SK-N-SH treated with all-trans-retinoic acid at 6 μM for 48 hours (cell line): ENCODE measurements at regions not wholly inside any gene's neighbourhood (a gene's known extent, or its start where the extent isn't known, plus 50 kb on each side); places are given as distances from the start of the nearest gene placed in this dataset.

Experiments used
- ATAC-seq: fragments of 200-7000 bp; cut with Tn5 transposase; 3 replicates; pipeline ENCODE4 v1.9.1; 2020; ENCODE audit warnings: mild to moderate bottlenecking, moderate library complexity
- ARNTL ChIP-seq: fragments of 450-650 bp; formaldehyde crosslinking; IDR thresholded peaks from 2 replicates; pipeline ENCODE4 v1.5.0; 2020; ENCODE audit warnings: low read depth, mild to moderate bottlenecking, moderate library complexity, borderline replicate concordance
- BACH2 ChIP-seq: fragments of 250-450 bp; sonication (Bioruptor Pico); IDR thresholded peaks from 2 replicates; pipeline ENCODE4 v1.9.0; 2021; ENCODE audit warnings: mild to moderate bottlenecking, borderline replicate concordance
- CSDC2 ChIP-seq: fragments of 250-450 bp; sonication (Bioruptor Pico); IDR thresholded peaks from 2 replicates; pipeline ENCODE4 v1.5.0; 2020; ENCODE audit warnings: mild to moderate bottlenecking, moderate library complexity
- ESRRG ChIP-seq: fragments of 250-450 bp; sonication (Bioruptor Pico); IDR thresholded peaks from 2 replicates; pipeline ENCODE4 v1.6.1; 2021; ENCODE audit warnings: mild to moderate bottlenecking
- GLIS3 ChIP-seq: fragments of 250-450 bp; sonication (Bioruptor Pico); IDR thresholded peaks from 2 replicates; pipeline ENCODE4 v1.5.0; 2020; ENCODE audit warnings: mild to moderate bottlenecking, moderate library complexity
- ISL1 ChIP-seq: fragments of 250-450 bp; sonication (Bioruptor Pico); IDR thresholded peaks from 2 replicates; pipeline ENCODE4 v2.1.2; 2022; ENCODE audit warnings: mild to moderate bottlenecking, moderate library complexity
- OSR1 ChIP-seq: fragments of 250-450 bp; sonication (Bioruptor Pico); IDR thresholded peaks from 2 replicates; pipeline ENCODE4 v1.8.0; 2022; ENCODE audit warnings: moderate library complexity, mild to moderate bottlenecking, inconsistent platforms
- PPARA ChIP-seq: fragments of 250-450 bp; sonication (Bioruptor Pico); IDR thresholded peaks from 2 replicates; pipeline ENCODE4 v1.5.0; 2020; ENCODE audit warnings: mild to moderate bottlenecking, borderline replicate concordance
- RARB ChIP-seq: fragments of 250-450 bp; sonication (Bioruptor Pico); IDR thresholded peaks from 2 replicates; pipeline ENCODE4 v1.8.0; 2021; ENCODE audit warnings: mild to moderate bottlenecking, moderate library complexity
- SNAI2 ChIP-seq: fragments of 250-450 bp; sonication (Bioruptor Pico); IDR thresholded peaks from 2 replicates; pipeline ENCODE4 v1.5.0; 2020; ENCODE audit warnings: mild to moderate bottlenecking, moderate library complexity
- TCF4 ChIP-seq: fragments of 250-450 bp; sonication (Bioruptor Pico); IDR thresholded peaks from 2 replicates; pipeline ENCODE4 v1.8.0; 2021; ENCODE audit warnings: mild to moderate bottlenecking, moderate library complexity, borderline replicate concordance
- TOX ChIP-seq: fragments of 250-450 bp; sonication (Bioruptor Pico); IDR thresholded peaks from 2 replicates; pipeline ENCODE4 v1.8.0; 2021; ENCODE audit warnings: mild to moderate bottlenecking, moderate library complexity, borderline replicate concordance
- ZC3H10 ChIP-seq: fragments of 250-450 bp; sonication (Bioruptor Pico); IDR thresholded peaks from 2 replicates; pipeline ENCODE4 v1.5.1; 2021; ENCODE audit warnings: mild to moderate bottlenecking, moderate library complexity
- ZFP3 ChIP-seq: fragments of 250-450 bp; sonication (Bioruptor Pico); IDR thresholded peaks from 2 replicates; pipeline ENCODE4 v1.5.0; 2020; ENCODE audit warnings: mild to moderate bottlenecking, moderate library complexity
- ZFP30 ChIP-seq: fragments of 450-650 bp; formaldehyde crosslinking; IDR thresholded peaks from 2 replicates; pipeline ENCODE4 v1.5.0; 2022; ENCODE audit warnings: mild to moderate bottlenecking, moderate library complexity
- ZNF565 ChIP-seq: fragments of 450-650 bp; formaldehyde crosslinking; conservative IDR thresholded peaks from 2 replicates; pipeline ENCODE4 v1.5.0; 2020; ENCODE audit warnings: low read depth, mild to moderate bottlenecking, moderate library complexity
- ZNF70 ChIP-seq: fragments of 450-650 bp; formaldehyde crosslinking; IDR thresholded peaks from 2 replicates; pipeline ENCODE4 v1.5.0; 2020; ENCODE audit warnings: mild to moderate bottlenecking, moderate library complexity
- ZNF8 ChIP-seq: fragments of 450-650 bp; formaldehyde crosslinking; IDR thresholded peaks from 2 replicates; pipeline ENCODE4 v1.5.0; 2020; ENCODE audit warnings: mild to moderate bottlenecking, moderate library complexity
- TF ChIP-seq, protein P1 (sequence below): fragments of 250-450 bp; sonication (Bioruptor Pico); IDR thresholded peaks from 2 replicates; pipeline ENCODE4 v1.5.1; 2020; ENCODE audit warnings: low read depth, mild to moderate bottlenecking, moderate library complexity
- TF ChIP-seq, protein P2 (sequence below): fragments of 250-450 bp; sonication (Bioruptor Pico); IDR thresholded peaks from 2 replicates; pipeline ENCODE4 v1.5.1; 2021; ENCODE audit warnings: mild to moderate bottlenecking, moderate library complexity
- TF ChIP-seq, protein P3 (sequence below): fragments of 250-450 bp; sonication (Bioruptor Pico); IDR thresholded peaks from 2 replicates; pipeline ENCODE4 v1.8.0; 2021; ENCODE audit warnings: low read depth, mild to moderate bottlenecking, moderate library complexity, borderline replicate concordance
- TF ChIP-seq, protein P4 (sequence below): fragments of 250-450 bp; sonication (Bioruptor Pico); IDR thresholded peaks from 2 replicates; pipeline ENCODE4 v1.5.0; 2020; ENCODE audit warnings: mild to moderate bottlenecking, moderate library complexity
- TF ChIP-seq, protein P5 (sequence below): fragments of 250-450 bp; sonication (Bioruptor Pico); IDR thresholded peaks from 2 replicates; pipeline ENCODE4 v1.8.0; 2020; ENCODE audit warnings: mild to moderate bottlenecking, moderate library complexity, borderline replicate concordance

DNA sequence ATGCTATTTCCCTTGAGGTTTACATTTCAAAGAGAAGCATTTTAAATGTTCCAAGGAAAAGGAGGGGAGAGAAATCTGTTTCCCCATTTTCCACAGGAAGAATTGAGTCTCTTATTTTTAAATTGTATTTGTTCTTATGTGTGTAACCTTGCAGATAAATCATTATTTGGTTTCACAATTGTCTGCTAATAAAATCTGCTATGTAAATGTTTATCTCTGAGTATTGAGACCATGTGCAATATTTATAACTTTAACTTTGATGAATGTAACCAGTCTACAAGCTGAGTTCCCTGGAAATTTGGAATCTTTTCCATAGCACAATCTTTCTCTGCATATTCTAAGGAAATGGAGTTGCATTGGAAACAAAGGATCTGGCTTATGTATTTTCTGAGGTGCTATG, 209.6 kb downstream of the PTBP2 start:
- TF ChIP-seq, protein P1, sequence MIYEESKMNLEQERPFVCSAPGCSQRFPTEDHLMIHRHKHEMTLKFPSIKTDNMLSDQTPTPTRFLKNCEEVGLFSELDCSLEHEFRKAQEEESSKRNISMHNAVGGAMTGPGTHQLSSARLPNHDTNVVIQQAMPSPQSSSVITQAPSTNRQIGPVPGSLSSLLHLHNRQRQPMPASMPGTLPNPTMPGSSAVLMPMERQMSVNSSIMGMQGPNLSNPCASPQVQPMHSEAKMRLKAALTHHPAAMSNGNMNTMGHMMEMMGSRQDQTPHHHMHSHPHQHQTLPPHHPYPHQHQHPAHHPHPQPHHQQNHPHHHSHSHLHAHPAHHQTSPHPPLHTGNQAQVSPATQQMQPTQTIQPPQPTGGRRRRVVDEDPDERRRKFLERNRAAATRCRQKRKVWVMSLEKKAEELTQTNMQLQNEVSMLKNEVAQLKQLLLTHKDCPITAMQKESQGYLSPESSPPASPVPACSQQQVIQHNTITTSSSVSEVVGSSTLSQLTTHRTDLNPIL = no peak
- TF ChIP-seq ZNF565 (CRISPR knock-in tag) (no peak), TCF4 (CRISPR knock-in tag) (no peak), ARNTL (CRISPR knock-in tag) (no peak), OSR1 (no peak), CSDC2 (no peak), BACH2 (no peak), PPARA (no peak), TOX (CRISPR knock-in tag) (no peak), ISL1 (CRISPR knock-in tag) (no peak), RARB (CRISPR knock-in tag) (no peak), GLIS3 (no peak), ZC3H10 (CRISPR knock-in tag) (no peak), ZFP30 (no peak)
- TF ChIP-seq, protein P2, sequence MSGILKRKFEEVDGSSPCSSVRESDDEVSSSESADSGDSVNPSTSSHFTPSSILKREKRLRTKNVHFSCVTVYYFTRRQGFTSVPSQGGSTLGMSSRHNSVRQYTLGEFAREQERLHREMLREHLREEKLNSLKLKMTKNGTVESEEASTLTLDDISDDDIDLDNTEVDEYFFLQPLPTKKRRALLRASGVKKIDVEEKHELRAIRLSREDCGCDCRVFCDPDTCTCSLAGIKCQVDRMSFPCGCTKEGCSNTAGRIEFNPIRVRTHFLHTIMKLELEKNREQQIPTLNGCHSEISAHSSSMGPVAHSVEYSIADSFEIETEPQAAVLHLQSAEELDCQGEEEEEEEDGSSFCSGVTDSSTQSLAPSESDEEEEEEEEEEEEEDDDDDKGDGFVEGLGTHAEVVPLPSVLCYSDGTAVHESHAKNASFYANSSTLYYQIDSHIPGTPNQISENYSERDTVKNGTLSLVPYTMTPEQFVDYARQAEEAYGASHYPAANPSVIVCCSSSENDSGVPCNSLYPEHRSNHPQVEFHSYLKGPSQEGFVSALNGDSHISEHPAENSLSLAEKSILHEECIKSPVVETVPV = no peak
- TF ChIP-seq, protein P3, sequence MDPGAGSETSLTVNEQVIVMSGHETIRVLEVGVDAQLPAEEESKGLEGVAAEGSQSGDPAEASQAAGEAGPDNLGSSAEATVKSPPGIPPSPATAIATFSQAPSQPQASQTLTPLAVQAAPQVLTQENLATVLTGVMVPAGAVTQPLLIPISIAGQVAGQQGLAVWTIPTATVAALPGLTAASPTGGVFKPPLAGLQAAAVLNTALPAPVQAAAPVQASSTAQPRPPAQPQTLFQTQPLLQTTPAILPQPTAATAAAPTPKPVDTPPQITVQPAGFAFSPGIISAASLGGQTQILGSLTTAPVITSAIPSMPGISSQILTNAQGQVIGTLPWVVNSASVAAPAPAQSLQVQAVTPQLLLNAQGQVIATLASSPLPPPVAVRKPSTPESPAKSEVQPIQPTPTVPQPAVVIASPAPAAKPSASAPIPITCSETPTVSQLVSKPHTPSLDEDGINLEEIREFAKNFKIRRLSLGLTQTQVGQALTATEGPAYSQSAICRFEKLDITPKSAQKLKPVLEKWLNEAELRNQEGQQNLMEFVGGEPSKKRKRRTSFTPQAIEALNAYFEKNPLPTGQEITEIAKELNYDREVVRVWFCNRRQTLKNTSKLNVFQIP (CRISPR knock-in tag) = no peak
- TF ChIP-seq, protein P4, sequence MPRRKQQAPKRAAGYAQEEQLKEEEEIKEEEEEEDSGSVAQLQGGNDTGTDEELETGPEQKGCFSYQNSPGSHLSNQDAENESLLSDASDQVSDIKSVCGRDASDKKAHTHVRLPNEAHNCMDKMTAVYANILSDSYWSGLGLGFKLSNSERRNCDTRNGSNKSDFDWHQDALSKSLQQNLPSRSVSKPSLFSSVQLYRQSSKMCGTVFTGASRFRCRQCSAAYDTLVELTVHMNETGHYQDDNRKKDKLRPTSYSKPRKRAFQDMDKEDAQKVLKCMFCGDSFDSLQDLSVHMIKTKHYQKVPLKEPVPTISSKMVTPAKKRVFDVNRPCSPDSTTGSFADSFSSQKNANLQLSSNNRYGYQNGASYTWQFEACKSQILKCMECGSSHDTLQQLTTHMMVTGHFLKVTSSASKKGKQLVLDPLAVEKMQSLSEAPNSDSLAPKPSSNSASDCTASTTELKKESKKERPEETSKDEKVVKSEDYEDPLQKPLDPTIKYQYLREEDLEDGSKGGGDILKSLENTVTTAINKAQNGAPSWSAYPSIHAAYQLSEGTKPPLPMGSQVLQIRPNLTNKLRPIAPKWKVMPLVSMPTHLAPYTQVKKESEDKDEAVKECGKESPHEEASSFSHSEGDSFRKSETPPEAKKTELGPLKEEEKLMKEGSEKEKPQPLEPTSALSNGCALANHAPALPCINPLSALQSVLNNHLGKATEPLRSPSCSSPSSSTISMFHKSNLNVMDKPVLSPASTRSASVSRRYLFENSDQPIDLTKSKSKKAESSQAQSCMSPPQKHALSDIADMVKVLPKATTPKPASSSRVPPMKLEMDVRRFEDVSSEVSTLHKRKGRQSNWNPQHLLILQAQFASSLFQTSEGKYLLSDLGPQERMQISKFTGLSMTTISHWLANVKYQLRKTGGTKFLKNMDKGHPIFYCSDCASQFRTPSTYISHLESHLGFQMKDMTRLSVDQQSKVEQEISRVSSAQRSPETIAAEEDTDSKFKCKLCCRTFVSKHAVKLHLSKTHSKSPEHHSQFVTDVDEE (CRISPR knock-in tag) = no peak
- TF ChIP-seq, protein P5, sequence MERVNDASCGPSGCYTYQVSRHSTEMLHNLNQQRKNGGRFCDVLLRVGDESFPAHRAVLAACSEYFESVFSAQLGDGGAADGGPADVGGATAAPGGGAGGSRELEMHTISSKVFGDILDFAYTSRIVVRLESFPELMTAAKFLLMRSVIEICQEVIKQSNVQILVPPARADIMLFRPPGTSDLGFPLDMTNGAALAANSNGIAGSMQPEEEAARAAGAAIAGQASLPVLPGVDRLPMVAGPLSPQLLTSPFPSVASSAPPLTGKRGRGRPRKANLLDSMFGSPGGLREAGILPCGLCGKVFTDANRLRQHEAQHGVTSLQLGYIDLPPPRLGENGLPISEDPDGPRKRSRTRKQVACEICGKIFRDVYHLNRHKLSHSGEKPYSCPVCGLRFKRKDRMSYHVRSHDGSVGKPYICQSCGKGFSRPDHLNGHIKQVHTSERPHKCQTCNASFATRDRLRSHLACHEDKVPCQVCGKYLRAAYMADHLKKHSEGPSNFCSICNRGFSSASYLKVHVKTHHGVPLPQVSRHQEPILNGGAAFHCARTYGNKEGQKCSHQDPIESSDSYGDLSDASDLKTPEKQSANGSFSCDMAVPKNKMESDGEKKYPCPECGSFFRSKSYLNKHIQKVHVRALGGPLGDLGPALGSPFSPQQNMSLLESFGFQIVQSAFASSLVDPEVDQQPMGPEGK (CRISPR knock-in tag) = no peak
- ATAC-seq = no peak

DNA sequence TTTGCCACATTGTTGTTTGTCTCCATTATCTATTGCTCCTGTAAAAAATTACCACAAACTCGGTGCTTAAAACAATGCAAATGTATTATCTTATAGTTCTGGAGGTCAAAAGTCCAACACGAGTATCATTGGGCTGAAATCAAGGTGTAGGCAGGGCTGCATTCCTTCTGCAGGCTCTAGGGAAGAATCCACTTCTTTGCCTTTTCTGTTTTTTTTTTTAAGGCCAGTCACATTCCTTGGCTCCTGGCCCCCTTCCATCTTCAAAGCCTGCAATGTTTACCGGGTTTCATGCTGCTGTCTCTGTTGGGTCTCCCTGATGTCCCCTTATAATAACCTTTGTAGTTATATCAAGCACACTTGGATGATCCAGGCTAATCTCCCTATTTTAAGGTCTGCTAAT, 212.7 kb downstream of the PTBP2 start:
- no peak for TF ChIP-seq ZC3H10 (CRISPR knock-in tag)
- TF ChIP-seq, protein P1 = no peak
- TF ChIP-seq GLIS3 = no peak
- TF ChIP-seq, protein P4 (CRISPR knock-in tag) = no peak
- no peak for TF ChIP-seq TOX (CRISPR knock-in tag)
- TF ChIP-seq SNAI2 = no peak
- TF ChIP-seq ZFP30 = no peak
- no peak for TF ChIP-seq TCF4 (CRISPR knock-in tag)
- TF ChIP-seq ZFP3 (CRISPR knock-in tag) = no peak
- TF ChIP-seq PPARA = no peak
- no peak for TF ChIP-seq ZNF565 (CRISPR knock-in tag)
- TF ChIP-seq ZNF8 (CRISPR knock-in tag) = no peak
- TF ChIP-seq RARB (CRISPR knock-in tag) = no peak
- TF ChIP-seq ESRRG = no peak
- TF ChIP-seq ZNF70 = no peak
- TF ChIP-seq CSDC2 = no peak
- TF ChIP-seq, protein P2 = no peak
- ATAC-seq = no peak
